Muscle of leg (tissue), 3 donors: ENCODE measurements at regions not wholly inside any gene's neighbourhood (a gene's known extent, or its start where the extent isn't known, plus 50 kb on each side); places are given as distances from the start of the nearest gene placed in this dataset.

Experiments used
- DNase-seq: peaks from one replicate; pipeline ENCODE4 v3.0.0; 2013
- H3K27ac ChIP-seq: one replicate; pipeline ENCODE4 v1.5.1; 2013; ENCODE audit warnings: mild to moderate bottlenecking, low read length, control low read depth
- H3K27me3 ChIP-seq: one replicate; pipeline ENCODE4 v1.6.1; 2013; ENCODE audit warnings: low read length; ENCODE audit not compliant: control insufficient read depth, insufficient read depth
- H3K36me3 ChIP-seq: one replicate; pipeline ENCODE4 v1.6.1; 2013; ENCODE audit warnings: low read length; ENCODE audit not compliant: control insufficient read depth, insufficient read depth
- H3K4me1 ChIP-seq: one replicate; pipeline ENCODE4 v1.6.1; 2013; ENCODE audit warnings: low read length; ENCODE audit not compliant: control insufficient read depth, insufficient read depth
- H3K4me3 ChIP-seq: one replicate; pipeline ENCODE4 v1.5.1; 2013; ENCODE audit warnings: low read length, control low read depth
- H3K9me3 ChIP-seq: replicated peaks from 2 replicates; pipeline ENCODE4 v1.6.1; 2013; ENCODE audit warnings: low read depth, low read length; ENCODE audit not compliant: control insufficient read depth
- WGBS: methylation state at CpG from one replicate; pipeline ENCODE4 v1.1.5; 2013; ENCODE audit warnings: missing lambda C conversion rate; ENCODE audit not compliant: insufficient coverage; 5-methylcytosine and 5-hydroxymethylcytosine counted together

DNA sequence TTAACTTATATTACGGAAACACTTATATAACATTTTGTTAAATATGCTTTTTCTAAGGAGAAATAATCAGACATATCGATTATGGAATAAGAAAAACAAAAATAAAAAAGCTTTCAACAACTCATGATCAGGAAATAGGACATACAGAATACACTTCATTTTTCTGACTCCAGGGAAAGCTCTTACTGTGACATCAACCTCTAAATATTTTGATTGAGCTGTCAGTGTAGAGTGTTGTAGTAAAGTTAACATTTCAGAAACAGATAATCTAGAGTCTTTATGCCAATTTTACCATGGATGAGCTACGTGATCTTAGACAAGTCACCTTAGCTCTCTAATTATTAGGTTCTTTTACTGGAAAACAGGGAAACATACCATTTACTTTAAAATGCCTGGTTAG, 218.9 kb upstream of the SORCS1 start:
- DNase-seq = no peak
- H3K4me3 ChIP-seq = no peak overlapping the region
- no peaks in the 10 kb centered on the region for H3K4me1 ChIP-seq
- H3K27me3 ChIP-seq = no peaks in the 10 kb centered on the region
- no CpG with 5 or more reads among the region's 3 CpGs for WGBS
- H3K36me3 ChIP-seq = no peaks in the 10 kb centered on the region
- no peaks in the 10 kb centered on the region for H3K9me3 ChIP-seq
- no peak overlapping the region for H3K27ac ChIP-seq

DNA sequence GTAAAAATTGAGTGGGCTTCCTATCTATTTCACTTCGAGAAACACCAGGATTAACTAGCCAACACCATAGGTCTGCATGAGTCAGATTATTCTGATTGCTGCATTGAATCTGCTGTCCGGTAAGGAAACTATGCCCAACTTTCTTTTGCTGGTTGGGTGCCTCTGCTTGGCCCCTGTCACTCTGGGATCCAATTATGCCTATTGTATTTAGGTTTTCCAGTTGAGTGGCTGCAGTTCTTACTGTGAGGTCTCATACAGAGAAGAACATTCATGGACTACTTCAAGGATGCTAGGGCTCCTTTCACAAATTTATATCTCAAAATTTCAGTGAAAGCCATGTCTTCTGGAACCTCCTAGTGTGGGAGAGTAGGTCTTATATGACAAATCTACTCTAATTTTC, 215.1 kb upstream of the SORCS1 start:
- no peaks in the 10 kb centered on the region for H3K27me3 ChIP-seq
- WGBS = 80% methylated on average over 1 of the region's 2 CpGs
- no peak overlapping the region for H3K27ac ChIP-seq
- no peaks in the 10 kb centered on the region for H3K36me3 ChIP-seq
- no peak for DNase-seq
- no peaks in the 10 kb centered on the region for H3K4me1 ChIP-seq
- no peak overlapping the region for H3K4me3 ChIP-seq
- peaks cover 3% of the 10 kb centered on the region for H3K9me3 ChIP-seq

DNA sequence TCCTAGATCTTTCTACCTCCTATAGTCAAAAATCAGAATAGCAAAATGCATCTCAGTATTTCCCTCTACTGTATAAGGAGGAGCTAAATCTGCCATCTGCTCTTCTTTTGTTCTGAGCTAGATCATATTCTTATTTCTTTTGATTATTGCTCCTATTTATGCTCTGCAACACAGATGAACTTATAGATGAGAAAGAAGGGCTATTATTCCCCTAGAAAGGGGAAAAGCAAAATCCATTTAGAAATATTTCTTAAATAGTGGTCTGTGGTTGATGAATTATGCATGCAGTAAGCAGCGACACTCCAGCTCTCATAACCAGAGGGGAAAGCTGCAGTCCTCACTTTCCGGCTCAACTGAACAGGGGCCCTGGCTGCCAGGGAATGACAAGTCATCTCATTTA, 207.3 kb upstream of the SORCS1 start:
- H3K27ac ChIP-seq = no peak overlapping the region
- no peak for DNase-seq
- H3K36me3 ChIP-seq = no peaks in the 10 kb centered on the region
- no peaks in the 10 kb centered on the region for H3K27me3 ChIP-seq
- H3K4me1 ChIP-seq = no peaks in the 10 kb centered on the region
- H3K4me3 ChIP-seq = no peak overlapping the region
- no CpG with 5 or more reads among the region's 2 CpGs for WGBS
- H3K9me3 ChIP-seq = no peaks in the 10 kb centered on the region

DNA sequence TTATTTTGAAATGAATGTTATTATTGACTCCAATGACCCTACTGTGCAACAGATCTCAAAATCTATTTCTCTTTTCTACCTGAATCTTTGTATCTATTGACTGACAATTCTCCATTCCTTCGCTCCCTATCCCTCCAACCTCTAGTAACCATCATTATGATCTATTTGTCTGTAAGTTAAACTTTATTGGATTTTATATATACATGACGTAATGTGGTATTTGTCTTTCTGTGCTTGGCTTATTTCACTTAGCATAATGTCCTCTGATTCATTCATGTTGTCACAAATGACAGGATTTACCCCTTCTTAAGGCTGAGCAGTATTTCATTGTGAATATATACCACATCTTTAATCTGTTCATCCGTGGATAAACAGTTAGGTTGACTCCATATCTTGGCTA, 200.4 kb upstream of the SORCS1 start:
- no CpG with 5 or more reads among the region's 3 CpGs for WGBS
- no peak for DNase-seq

DNA sequence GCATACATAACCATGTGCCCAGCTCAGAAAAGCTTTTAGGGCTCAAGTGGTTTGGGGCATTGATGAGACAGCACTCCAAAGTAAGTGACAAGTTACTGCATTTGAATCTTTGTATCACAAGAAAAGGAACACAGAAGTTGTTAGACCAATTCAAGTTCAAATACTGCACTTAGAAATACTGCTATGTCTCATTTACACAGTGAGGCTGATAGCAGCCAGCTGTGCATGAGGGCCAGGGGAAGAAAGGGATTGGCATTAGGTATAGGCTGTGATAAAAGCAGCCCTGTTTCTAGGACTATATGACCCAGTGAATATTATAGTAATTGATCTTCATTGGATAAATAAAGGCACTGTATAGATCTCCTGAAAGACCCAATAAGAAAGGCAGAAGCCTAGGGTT, 197.8 kb upstream of the SORCS1 start:
- no peaks in the 10 kb centered on the region for H3K36me3 ChIP-seq
- DNase-seq = no peak

More for the DNA sequence above, 200.4 kb upstream of the SORCS1 start:
- H3K4me3 ChIP-seq = no peak overlapping the region
- H3K27ac ChIP-seq = no peak overlapping the region
- H3K9me3 ChIP-seq = no peaks in the 10 kb centered on the region
- H3K4me1 ChIP-seq = no peaks in the 10 kb centered on the region
- H3K27me3 ChIP-seq = no peaks in the 10 kb centered on the region
- no peaks in the 10 kb centered on the region for H3K36me3 ChIP-seq

DNA sequence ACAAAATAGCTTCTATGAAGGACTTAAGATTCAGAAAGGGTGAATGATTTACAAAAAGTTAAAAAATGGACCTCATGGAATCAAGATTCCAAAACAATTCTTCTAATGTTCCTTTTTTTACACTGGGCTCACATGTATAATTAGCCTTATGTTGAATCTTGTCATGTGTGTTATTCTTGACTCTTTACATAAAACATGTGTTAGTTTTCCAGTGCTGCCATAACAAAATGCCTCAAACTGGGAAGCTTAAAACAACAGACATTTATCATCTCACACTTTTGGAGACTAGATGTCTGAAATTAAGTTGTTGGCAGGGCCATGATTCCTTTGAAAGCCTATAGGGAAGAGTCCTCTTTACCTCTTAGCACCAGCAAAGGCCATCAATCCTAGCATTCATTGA, 192.5 kb upstream of the SORCS1 start:
- no peaks in the 10 kb centered on the region for H3K9me3 ChIP-seq
- DNase-seq = no peak
- H3K27me3 ChIP-seq = no peaks in the 10 kb centered on the region
- no peak overlapping the region for H3K4me3 ChIP-seq
- H3K4me1 ChIP-seq = no peaks in the 10 kb centered on the region
- H3K27ac ChIP-seq = no peak overlapping the region
- H3K36me3 ChIP-seq = no peaks in the 10 kb centered on the region

More for the DNA sequence above, 197.8 kb upstream of the SORCS1 start:
- H3K4me1 ChIP-seq = no peaks in the 10 kb centered on the region
- no peaks in the 10 kb centered on the region for H3K27me3 ChIP-seq
- H3K27ac ChIP-seq = no peak overlapping the region
- no peaks in the 10 kb centered on the region for H3K9me3 ChIP-seq
- H3K4me3 ChIP-seq = no peak overlapping the region

DNA sequence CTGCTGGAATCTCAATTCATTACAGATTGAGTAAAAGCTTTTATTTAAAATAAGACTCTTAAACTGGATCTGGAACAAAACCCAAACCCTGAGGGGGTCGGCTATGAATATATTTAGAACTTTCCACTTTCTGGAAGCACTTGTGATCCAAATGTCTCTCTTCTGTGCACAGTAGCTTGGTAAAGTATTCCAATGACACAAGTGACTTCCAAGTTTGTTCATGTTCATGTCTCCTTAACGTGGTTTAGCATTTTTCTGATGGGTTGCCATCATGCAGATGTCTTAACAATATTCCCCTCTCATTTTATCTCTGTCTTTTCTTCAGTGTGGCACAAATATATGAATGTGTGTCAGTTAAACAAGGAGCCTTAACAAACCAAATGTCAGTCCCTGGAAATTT, 191.9 kb upstream of the SORCS1 start:
- Histone ChIP-seq H3K4me3 (no peak overlapping the region), H3K36me3 (no peaks in the 10 kb centered on the region), H3K27ac (no peak overlapping the region), H3K9me3 (no peaks in the 10 kb centered on the region), H3K4me1 (no peaks in the 10 kb centered on the region), H3K27me3 (no peaks in the 10 kb centered on the region)
- DNase-seq = no peak
- WGBS = 100% methylated on average over 1 of the region's 2 CpGs

DNA sequence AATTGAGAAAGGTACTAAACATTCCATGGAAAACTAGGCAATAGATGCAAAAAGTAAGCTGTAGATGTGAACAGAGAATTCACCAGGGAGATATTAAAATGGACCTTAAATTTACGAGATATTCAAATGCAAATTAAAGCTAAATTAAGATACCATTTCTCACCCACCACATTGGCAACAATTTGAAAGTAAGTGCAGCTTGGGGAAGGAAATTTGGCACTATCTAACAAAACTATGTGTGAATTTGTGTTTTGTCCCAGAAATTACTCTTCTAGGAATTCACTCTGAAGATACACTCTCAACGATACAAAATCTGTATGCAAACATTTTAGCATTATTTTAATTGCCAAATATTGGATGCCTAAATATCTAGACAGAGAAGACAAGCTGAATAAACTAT, 178.2 kb upstream of the SORCS1 start:
- no peaks in the 10 kb centered on the region for H3K36me3 ChIP-seq
- no peak overlapping the region for H3K4me3 ChIP-seq
- H3K9me3 ChIP-seq = no peaks in the 10 kb centered on the region
- H3K27me3 ChIP-seq = no peaks in the 10 kb centered on the region
- no peaks in the 10 kb centered on the region for H3K4me1 ChIP-seq
- no peak for DNase-seq
- H3K27ac ChIP-seq = no peak overlapping the region
- WGBS = no CpG with 5 or more reads among the region's 2 CpGs

DNA sequence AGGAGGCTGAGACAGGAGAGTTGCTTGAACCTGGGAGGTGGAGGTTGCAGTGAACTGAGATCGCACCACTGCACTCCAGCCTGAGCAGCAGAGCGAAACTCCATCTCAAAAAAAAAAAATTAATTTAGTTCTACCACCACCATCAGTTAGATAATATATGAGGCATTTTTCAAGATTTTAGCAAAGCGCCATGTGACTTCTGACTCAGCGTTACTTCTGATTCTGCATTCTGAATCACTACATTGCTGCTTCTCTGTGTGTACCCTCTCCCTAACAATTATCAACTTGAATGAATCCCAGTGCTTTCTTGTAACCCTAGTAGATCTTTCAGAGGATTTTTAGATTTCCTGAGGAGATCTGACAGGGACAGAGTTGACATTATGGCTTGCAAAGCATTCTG, 176.8 kb upstream of the SORCS1 start:
- Histone ChIP-seq H3K27me3 (no peaks in the 10 kb centered on the region), H3K4me3 (no peak overlapping the region), H3K4me1 (no peaks in the 10 kb centered on the region), H3K36me3 (no peaks in the 10 kb centered on the region), H3K9me3 (no peaks in the 10 kb centered on the region), H3K27ac (no peak overlapping the region)
- DNase-seq = no peak
- WGBS = 95% methylated on average over 2 of the region's 4 CpGs

DNA sequence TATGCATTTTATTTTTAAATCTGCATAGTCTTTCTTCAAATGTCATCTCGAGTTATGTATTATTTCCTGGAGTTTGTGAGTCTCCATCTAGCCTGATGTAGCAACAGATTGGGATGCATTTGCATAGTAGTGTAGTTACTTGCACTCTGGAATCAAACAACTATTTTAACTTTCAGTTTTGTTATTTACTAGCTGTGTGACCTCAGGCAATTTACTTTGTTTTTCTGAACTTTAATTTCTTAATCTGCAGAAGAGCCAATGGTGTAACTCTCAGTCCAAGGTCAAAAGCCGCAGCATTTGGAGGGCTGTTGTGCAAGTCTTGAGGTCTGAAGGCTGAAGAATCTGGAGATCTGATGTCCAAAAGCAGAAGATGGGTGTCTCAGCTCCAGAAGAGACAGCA, 175.8 kb upstream of the SORCS1 start:
- H3K27ac ChIP-seq = no peak overlapping the region
- no peak for DNase-seq
- H3K27me3 ChIP-seq = no peaks in the 10 kb centered on the region
- no peaks in the 10 kb centered on the region for H3K9me3 ChIP-seq
- WGBS = 100% methylated on average over 1 of the region's 2 CpGs
- no peaks in the 10 kb centered on the region for H3K4me1 ChIP-seq
- H3K4me3 ChIP-seq = no peak overlapping the region
- no peaks in the 10 kb centered on the region for H3K36me3 ChIP-seq

DNA sequence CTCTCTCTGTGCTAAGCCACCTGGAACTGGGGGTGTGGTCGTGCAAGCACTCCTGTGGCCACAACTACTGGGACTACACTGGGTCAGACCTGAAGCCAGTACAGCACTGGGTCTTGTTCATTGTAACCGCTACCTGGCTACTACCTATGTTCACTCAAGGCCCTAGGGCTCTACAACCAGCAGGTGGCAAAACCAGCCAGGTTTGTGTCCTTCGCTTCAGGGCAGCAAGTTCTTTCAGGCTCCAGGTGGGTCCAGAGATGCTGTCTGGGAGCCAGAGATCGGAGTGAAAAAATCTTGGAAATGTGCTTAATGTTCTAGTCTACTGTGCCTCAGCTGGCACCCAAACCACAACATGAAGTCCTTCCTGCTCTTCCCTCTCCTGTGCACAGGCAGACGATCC, 171.6 kb upstream of the SORCS1 start:
- 75% methylated on average over 4 of the region's 5 CpGs for WGBS
- H3K4me1 ChIP-seq = no peaks in the 10 kb centered on the region
- no peak for DNase-seq
- H3K9me3 ChIP-seq = no peaks in the 10 kb centered on the region
- no peaks in the 10 kb centered on the region for H3K36me3 ChIP-seq
- H3K27me3 ChIP-seq = no peaks in the 10 kb centered on the region
- H3K4me3 ChIP-seq = no peak overlapping the region
- H3K27ac ChIP-seq = no peak overlapping the region
